Heart left ventricle (tissue), 13 donors: ENCODE measurements at regions not wholly inside any gene's neighbourhood (a gene's known extent, or its start where the extent isn't known, plus 50 kb on each side); places are given as distances from the start of the nearest gene placed in this dataset.

ENCODE experiments used
- POLR2A ChIP-seq, 2 donors: fragments of 450-650 bp; IDR thresholded peaks; one replicate each; pipeline ENCODE4 v1.6.1; 2017; ENCODE audit warnings: antibody characterized with exemption in 2 of 2, mild to moderate bottlenecking in 2 of 2, moderate library complexity in 2 of 2
- TF ChIP-seq, protein P1 (sequence below), 12 donors: fragments of 200-600 bp; sonication (generic) in 4 of 12; IDR thresholded peaks; one replicate each; pipeline versions ENCODE4 v1.5.0 to v1.8.0; 2018 to 2022; ENCODE audit warnings: antibody characterized with exemption in 12 of 12, mild to moderate bottlenecking in 5 of 12
- donor health status: ischemic (EF 13 %, LVEDD 7.1; RV severe dilation, severe dysfunction).
- donor health status: DM: no; HTN: yes; CAD: no.
- donor health status: DM: no; HTN: no; CAD: no.
- donor health status: ischemic (EF 25% LVEDD 6.9; RV normal size, moderate dysfunction).
- donor health status: ischemic (EF 25% LVEDD 5.7; RV mildly dilated, moderate dysfunction).
- donor health status: ischemic (EF 35%, LVEDD 5.7; RV mildly dilated, moderate dysfunction).
- donor health status: nonischemic (EF 11% LVEDD 7.7; RV severe dilation, severe dysfunction).
- donor health status: DM: yes; HTN: yes; CAD: no.
- donor health status: PGD.
- donor health status: ischemic (EF 29% LVEDD 5.4; RV normal size, mild dysfunction).
- donor health status: nonischemic (EF 23%, LVEDD 6.1; RV moderate dilation, normal function).

DNA sequence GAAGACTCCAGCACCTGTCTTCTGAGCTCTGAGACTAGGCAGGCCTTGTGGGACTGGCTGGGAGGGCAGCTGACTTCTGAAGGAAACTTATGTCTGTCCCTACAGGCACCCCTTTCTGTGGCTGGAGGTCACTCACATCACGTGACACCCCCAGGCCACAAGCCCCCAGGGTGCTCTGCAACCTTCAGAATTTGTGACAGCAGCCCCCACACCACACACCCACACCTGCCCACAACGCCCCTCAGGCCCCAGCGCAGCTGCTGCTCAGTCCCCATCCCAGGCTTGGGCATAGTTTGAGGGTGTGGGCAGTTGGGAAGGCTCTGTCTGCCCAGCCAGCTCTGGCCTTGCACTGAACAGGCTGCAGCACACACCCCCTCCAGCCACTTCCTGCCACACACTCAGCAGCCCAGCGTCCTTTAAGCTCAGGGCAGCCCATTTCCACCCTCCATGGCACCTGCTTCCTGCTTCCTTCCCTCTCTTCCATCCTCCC, 80.0 kb upstream of the UNC5B start:
- TF ChIP-seq, protein P1, sequence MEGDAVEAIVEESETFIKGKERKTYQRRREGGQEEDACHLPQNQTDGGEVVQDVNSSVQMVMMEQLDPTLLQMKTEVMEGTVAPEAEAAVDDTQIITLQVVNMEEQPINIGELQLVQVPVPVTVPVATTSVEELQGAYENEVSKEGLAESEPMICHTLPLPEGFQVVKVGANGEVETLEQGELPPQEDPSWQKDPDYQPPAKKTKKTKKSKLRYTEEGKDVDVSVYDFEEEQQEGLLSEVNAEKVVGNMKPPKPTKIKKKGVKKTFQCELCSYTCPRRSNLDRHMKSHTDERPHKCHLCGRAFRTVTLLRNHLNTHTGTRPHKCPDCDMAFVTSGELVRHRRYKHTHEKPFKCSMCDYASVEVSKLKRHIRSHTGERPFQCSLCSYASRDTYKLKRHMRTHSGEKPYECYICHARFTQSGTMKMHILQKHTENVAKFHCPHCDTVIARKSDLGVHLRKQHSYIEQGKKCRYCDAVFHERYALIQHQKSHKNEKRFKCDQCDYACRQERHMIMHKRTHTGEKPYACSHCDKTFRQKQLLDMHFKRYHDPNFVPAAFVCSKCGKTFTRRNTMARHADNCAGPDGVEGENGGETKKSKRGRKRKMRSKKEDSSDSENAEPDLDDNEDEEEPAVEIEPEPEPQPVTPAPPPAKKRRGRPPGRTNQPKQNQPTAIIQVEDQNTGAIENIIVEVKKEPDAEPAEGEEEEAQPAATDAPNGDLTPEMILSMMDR (IDR thresholded peaks at IDR 0.05), result no peak
- TF ChIP-seq POLR2A (IDR thresholded peaks at IDR 0.05), result no peak
